GM19468 (cell line): ENCODE measurements at regions not wholly inside any gene's neighbourhood (a gene's known extent, or its start where the extent isn't known, plus 50 kb on each side); places are given as distances from the start of the nearest gene placed in this dataset.
A peak's percentile ranks its signal among the peaks of the same experiment; 100 is the strongest.
"Not testable (repeated sequence)": the region's sequence is repeated elsewhere in the genome, so short reads cannot be mapped to it uniquely, and the experiment has no call there.

ENCODE experiments used
- ATAC-seq: cut with Tn5 transposase; IDR thresholded peaks from one replicate; pipeline ENCODE4 v1.9.1; 2021; ENCODE audit warnings: mild to moderate bottlenecking, moderate library complexity, moderate number of reproducible peaks; ENCODE audit not compliant: unreplicated experiment; ENCODE audit errors: extremely low read depth

DNA sequence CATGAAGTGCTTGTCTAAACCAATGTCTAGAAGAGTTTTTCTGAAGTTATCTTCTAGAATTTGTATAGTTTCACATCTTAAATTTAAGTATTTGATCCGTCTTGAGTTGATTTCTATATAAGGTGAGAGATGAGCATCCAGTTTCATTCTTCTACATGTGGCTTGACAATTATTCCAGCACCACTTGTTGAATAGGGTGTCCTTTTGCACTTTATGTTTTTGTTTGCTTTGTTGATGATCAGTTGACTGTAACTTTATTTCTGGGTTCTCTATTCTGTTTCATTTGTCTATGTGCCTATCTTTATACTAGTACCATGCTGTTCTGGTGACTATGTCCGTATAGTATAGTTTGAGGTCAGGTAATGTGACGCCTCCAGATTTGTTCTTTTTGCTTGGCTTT, 426.6 kb upstream of the CHRM2 start:
- ATAC-seq = no peak

DNA sequence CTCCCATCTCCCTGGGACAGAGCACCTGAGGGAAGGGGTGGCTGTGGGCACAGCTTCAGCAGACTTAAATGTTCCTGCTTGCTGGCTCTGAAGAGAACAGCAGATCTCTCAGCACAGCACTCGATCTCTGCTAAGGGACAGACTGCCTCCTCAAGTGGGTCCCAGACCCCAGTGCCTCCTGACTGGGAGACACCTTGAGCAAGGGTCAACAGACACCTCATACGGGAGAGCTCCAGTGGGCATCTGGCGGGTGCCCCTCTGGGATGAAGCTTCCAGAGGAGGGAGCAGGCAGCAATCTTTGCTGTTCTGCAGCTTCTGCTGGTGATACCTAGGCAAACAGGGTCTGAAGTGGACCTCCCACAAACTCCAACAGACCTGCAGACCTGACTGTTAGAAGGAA, 436.7 kb upstream of the CHRM2 start:
- ATAC-seq = not testable (repeated sequence)

DNA sequence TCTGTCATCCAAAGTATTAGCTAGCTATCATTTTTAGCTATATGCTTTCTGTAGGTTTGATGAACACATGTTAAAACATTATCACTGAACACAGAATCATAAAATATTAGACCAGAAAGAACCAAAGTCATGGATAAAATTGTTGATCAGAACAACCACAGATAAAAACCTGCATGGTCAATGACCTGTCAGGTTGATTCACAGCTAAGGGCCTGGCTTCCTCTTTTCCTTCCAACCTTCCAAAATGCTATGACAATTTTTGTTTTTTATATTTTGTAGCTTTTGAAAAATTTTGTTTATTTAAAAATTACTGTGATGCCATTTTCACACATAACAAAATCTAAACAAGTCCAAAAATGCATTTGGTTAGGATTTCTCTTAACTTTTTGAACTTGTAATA, 444.4 kb upstream of the CHRM2 start:
- ATAC-seq = no peak

DNA sequence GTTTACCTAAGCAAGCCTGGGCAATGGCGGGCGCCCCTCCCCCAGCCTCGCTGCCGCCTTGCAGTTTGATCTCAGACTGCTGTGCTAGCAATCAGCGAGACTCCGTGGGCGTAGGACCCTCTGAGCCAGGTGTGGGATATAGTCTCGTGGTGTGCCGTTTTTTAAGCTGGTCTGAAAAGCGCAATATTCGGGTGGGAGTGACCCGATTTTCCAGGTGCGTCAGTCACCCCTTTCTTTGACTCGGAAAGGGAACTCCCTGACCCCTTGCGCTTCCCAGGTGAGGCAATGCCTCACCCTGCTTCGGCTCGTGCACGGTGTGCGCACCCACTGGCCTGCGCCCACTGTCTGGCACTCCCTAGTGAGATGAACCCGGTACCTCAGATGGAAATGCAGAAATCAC, 442.6 kb upstream of the MTPN start:
- not testable (repeated sequence) for ATAC-seq

DNA sequence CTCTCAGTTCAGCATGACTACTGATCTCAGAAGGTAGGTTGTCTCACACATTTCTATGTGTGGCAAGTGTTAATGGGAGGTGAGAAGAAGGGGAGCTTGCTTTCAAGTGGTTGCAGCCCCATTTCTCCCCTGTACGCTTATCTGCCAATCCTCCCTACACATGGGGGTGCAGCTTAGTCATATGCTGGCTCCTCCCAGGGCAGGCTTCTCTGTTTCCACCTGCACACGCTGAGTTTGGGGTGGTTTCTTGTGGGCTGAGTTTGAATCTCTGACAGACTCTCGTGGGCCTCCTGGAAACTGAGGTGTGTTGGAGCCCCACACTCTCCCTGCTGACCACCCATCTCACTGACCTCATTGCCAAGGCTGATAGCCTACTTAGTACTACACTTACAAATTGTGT, 435.8 kb upstream of the MTPN start:
- no peak for ATAC-seq

DNA sequence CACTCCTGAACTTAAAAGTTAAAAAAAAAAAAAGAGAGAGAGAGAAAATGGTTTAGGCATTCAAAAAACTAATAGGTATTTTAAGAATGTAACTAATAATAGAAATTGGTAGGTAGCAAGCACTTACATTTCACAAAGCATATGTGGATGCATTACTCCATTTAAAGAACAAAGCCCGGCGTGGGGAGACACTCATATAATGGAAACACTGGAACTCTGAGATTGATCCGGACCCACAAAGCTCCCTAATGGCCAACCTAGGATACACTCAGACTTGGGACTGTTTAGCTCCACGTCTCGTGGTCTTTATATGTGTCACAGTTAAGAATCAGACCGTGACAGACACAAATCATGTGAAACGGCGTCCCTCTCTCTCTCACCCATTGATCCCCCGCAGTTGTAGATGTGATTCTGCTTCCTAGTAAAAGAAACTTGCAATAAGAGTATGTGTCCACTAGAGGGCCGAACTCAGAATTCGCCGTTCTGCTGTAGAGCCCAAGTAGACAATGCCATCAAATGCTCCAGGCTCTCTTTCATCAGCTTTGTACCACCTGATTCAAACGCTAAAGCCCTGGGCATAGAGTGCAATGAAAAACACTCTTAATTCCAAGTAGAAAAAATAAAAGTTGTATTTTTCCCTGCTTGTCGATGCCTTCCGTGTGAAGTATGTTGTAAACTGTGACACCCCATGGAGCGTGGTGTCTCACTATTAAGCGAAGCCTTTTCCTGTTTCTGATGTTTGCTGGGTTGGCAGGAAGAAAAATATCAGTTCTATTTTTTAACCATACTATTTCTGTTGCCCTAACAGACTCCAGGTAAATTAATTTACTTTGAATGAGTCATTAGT, 429.0 kb upstream of the MTPN start:
- ATAC-seq = peak; percentile 68

DNA sequence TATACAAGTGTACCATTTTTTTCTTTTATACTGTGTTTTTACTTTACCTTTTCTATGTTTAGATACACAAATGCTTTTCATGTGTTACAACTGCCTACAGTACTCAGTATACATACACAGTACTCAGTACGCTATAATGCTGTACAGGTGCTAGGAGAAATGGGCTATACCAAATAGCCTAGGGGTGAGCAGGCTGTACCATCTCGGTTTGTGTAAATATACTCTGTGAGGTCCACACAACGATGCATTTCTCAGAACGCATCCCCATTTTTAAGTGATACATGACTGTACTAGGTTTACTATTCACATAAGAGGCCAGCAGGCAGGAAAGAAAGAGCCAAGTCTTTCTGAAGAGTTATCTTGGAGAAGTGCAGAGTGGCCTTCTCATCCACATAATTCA, 426.4 kb upstream of the MTPN start:
- no peak for ATAC-seq

DNA sequence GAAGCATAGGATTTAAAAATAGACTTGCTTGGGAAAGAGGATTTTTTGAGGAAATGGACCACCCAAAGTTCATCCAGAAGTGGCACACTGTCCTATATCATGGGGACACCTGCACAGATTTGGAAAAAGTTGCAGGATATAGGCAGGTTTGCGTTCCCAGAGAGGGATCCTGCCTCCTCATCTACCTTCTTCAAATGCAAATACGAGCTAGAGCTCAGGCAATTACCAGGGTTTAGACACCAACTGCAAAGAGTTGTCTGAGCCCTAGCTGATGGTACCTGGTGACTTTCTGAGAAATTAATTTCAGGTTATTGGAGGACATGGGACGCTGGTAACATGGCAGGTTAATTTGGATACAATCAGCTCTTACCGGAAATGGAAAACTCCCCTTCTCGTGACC, 423.7 kb upstream of the MTPN start:
- ATAC-seq = no peak

DNA sequence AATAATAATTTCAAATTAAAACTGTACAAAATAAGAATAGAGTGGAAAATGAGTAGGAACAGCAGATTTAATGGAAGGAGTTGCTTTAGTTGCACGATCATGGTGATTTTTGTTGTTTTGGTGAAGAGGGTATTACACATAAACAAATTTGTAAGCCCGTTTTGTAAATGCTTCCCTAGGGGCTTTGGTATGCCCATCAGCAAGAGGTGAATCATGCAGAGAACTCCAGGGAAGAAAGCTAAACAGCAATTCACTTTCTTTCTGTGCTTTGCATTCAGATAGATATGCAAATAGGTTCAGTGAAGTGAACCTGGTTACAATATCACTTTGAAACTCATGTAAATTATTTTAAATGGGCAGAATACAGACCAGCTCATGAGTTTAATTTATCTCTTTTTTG, 422.2 kb upstream of the MTPN start:
- no peak for ATAC-seq

DNA sequence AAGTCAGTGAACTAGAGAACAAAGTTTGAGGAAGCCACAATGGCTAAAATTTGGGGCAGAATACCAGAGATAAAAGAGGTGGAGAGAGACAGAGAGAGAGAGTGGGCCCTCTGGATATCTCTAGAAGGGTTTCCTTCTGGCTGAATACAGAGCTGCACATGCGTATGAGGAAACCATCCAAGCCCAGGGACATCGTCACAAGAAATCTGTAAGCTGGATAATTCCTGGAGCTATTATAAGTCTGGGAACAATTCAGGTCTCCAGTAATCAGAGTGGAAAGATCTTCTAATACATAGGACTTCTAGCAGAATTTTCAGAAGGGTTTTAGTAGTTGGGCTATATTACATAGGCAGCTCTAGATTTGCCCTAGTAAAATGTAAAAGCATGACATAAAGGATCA, 415.7 kb upstream of the MTPN start:
- no peak for ATAC-seq

DNA sequence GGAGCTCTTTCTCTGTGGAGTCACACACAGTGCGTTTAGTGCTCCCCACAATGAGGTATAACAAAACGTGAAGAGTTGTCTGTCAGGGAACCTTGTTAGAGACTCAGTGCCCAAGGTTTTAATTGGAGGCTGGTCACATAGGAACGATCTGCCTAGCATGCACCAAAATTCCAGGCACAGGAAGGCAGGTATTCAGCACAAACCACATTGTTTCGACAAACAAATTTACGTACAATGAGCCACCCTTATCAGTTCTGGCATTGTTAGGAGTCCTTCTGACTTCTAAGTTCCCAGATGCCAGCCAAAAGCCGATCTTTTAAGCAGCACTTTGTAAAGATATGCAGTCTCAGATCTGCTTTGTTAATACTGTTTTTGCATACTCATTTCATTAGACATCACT, 414.2 kb upstream of the MTPN start:
- ATAC-seq = no peak

DNA sequence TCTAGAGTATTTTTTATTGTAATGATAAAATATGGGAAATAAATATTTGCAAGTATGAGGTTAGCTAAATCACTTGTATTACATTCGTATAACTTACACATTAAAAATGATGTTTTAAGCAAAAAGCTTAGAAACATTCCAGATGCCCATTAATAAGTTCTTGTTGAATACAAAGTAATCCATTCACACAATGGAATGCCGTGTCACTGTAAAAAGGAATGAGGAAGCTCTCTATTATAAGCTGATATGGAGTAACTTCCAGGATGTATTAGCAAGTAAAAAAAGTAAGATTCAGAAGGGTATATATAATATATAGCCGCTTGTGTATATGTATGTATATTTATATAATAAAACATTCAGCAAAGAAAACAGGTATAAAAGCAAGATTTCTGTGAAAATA, 412.8 kb upstream of the MTPN start:
- ATAC-seq = no peak

DNA sequence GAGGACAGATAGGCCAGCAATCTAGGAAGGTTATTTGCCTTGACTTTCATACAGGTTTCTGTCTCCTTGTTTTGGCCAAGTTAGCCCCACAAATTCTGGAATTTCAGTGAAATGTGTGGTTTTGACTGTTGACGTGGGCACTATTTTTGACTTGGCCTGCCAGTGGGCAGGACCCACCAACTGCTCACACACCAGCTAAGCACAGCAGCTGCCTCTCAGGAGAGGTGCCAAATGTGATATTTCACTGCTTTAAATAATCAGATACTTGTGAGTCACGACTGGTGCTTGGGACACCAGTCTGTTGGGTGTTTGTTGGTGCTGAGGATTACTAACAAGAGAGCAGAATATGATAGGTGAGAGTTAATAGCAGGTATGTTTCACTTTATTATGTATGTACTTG, 409.7 kb upstream of the MTPN start:
- ATAC-seq = no peak

DNA sequence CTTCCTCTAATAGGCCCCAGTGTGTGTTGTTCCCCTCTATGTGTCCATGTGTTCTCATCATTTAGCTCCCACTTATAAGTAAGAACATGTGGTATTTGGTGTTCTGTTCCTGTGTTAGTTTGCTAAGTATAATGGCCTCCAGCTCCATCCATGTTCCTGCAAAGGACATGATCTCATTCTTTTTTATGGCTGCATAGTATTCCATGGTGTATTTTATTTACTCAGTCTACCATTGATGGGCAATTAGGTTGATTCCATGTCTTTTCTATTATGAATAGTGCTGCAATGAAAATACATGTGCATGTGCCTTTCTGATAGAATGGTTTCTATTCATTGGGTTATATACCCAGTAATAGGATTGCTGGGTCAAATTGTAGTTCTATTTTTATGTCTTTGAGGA, 394.2 kb upstream of the MTPN start:
- ATAC-seq = not testable (repeated sequence)

DNA sequence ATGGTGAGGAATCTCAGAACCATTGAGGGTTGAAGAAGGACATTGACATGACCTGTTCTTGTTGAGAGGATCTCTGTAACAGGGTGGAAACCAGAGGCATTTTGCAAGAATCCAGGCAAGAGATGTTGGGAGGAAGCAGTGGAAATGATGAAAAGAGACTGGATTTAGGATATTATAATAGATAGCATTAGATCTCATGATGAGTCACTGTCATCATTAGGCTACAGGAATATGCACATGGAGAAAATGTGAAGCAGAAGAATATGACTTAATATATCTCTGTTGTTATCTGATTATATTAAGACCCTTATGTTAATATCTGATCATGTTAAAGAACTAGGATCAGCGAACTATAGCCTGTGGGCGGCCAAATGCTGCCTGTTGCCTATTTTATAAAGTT, 393.0 kb upstream of the MTPN start:
- ATAC-seq = no peak

DNA sequence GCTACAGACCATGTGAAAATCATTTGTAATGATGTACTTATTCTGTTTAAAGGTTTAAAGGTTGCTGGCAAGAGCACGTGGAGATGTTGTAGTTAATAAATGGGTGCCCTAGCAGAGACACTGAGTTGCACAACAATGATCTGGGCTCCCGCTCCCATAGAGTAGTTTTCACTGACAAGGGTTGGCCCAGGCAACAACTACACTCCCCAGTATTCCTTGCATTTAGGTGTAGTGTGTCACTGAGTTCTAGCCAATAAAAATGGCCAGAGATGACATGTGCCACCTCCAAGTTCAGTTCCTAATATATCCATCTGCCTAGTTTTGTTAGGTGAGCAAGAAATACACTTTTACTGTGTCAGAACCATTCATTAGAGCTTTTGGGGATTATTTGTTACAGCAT, 392.1 kb upstream of the MTPN start:
- ATAC-seq = no peak

DNA sequence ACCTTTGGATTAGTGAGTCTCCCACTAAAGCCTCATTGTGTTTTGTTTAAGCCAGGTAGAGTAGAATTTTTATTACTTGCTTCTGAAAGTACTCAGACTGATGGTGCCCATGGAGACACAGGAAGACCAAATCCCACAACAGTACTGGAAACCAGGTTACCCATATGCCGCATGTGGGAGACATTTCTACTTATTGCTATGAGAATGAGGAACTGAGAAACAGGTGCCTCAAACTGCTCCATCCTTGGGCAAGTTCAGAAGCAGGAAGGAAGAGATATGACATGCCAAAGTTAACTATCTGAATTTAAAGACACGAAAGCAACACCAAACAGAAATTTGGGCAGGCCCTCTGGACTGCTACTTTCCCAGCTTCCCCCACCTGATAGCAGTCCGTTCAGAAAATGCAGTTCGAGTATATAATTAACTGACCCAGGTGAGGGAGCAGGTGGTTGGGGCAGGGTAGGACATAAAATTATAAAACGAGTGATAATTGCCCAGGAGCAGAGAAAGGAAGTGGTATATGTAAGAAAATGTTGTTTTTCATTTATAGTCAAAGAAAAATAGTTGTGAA, 382.3 kb upstream of the MTPN start:
- peak; percentile 98 for ATAC-seq

DNA sequence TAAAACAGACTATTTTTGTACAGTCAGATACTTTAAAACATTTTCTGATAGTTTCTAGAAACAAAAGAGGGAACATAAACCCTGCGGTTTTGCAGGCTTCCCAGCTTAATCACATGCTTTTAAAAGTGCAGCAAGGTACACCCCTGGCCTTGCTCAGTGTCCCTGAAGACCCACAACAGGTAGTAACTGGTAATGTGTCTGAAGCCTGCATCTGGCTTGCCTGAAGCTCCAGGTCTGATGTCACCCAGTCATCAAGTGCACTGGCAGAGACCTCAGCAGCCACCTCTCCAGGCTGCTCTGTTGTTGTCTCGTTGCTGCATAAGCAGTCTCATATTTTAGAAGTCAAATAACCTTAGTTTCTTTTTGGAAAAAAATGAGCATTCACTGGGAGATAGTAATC, 376.1 kb upstream of the MTPN start:
- no peak for ATAC-seq

DNA sequence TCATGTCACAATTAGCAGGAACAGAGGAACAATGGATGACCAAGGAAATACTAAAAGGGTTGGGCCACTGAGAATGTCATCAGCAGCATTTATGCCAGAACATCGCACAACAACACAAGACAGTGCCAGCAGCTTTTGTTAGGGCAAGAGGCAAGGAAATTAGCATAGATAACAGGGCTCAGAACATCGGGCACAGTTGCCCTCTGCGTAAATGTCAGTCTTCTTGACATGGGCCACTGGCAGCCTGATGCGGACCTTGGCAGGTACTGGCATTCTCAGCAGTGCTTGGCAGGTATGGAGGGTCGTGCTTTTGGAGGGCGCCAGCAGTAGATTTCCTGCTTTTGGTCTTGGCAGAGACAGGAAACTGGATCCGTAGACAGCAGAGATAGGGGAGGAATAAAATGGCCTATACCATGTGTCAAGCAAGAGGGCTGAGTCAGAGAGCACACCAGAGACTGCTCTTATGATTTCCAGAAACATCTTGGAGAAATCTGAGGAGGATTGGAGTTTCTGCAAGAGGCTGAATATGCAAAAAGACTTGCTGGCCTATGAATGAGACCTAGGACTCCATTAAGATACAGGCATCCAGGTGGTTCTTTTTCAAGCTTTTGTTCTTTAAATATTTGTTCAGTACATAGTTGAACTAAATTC, 371.5 kb upstream of the MTPN start:
- ATAC-seq = no peak

DNA sequence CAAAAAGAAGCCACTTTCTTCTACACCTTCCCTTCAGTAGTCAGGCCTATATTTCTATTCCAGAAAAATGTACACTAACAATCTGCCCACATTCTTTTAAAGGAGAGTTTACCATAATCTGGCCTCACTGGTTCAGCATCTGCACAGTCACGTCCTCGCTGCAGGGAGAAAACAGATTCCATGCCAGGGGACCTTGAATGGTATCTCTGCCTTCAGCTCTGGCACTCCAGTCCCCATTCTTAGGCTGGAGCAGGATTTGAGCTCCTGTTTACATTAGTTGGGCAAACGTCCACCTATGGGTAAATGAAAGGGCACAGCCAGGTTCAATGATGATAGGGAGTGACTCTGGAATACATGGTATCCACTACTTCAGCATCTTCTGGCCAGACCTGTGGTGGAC, 371.0 kb upstream of the MTPN start:
- no peak for ATAC-seq

DNA sequence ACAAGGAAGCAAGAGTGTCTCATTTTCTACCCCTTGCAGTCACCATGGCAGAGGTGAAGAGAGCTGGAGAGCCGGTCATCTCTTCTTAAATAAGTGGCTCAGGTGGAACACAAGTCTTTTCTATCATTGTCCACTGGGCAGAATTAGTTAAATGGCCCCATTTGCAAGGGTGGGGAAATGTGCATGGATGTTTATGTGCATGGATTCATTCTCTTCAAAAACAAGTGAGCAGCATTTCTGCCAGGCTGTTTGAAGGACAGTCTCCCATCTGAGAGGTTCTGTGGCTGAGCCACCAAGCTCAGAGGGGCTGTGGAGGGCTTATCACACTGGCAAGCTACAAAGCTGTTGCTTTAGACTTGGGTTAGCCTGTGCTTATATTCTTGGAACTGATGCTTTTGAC, 370.3 kb upstream of the MTPN start:
- no peak for ATAC-seq

DNA sequence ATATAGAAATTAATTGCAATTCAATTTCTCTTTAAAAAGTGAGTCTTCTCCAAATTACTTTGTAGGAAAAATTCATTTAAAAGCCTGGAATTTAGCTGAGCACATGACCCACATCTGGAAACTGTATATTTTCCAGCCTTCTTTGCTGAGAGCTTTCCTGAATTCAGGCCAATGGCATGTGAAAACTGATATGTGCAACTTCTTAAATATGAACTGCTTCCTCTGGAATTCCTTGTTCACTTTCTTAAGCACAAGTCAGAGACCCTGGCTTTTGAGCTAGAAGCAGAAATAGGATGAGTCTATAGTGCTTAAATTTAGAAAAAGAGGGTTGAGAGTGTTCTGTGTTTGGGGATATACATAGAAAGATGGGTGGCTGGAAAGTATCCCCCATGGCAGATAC, 365.1 kb upstream of the MTPN start:
- no peak for ATAC-seq
